PFSK-1 (cell line): ENCODE measurements at regions not wholly inside any gene's neighbourhood (a gene's known extent, or its start where the extent isn't known, plus 50 kb on each side); places are given as distances from the start of the nearest gene placed in this dataset.

ENCODE experiments used
- FOXP2 ChIP-seq: optimal IDR thresholded peaks from 2 replicates; pipeline ENCODE3; 2011; ENCODE audit warnings: borderline replicate concordance, control low read depth, inconsistent platforms; ENCODE audit not compliant: insufficient read depth; ENCODE audit errors: extremely low read length, extremely low read depth
- POLR2AphosphoS5 ChIP-seq: IDR thresholded peaks from 2 replicates; pipeline ENCODE4 v1.6.1; 2012; ENCODE audit warnings: low read depth, mild to moderate bottlenecking, control low read depth, low read length, moderate library complexity
- REST ChIP-seq, 2 experiments: IDR thresholded peaks; 2 replicates each; pipeline versions ENCODE4 v1.6.1 to v1.8.0; 2011 to 2012; ENCODE audit warnings: low read depth in 2 of 2, low read length in 2 of 2, control low read depth in 1 of 2, inconsistent platforms in 1 of 2, mild to moderate bottlenecking in 1 of 2, moderate library complexity in 1 of 2; ENCODE audit not compliant: insufficient read depth in 1 of 2
- SIN3A ChIP-seq: IDR thresholded peaks from 2 replicates; pipeline ENCODE4 v1.6.1; 2012; ENCODE audit warnings: mild to moderate bottlenecking, low read length, moderate library complexity, borderline replicate concordance; ENCODE audit not compliant: insufficient read depth
- TAF1 ChIP-seq: IDR thresholded peaks from 2 replicates; pipeline ENCODE4 v1.6.1; 2012; ENCODE audit warnings: low read length, control low read depth, borderline replicate concordance; ENCODE audit not compliant: insufficient read depth

- TF ChIP-seq SIN3A (no peak), REST (IDR thresholded peaks at IDR 0.05; ENCODE audit: insufficient read depth in 1 of 2, low read depth in 2 of 2, low read length in 2 of 2) (no peak), FOXP2 (no peak), TAF1 (no peak), POLR2AphosphoS5 (no peak)
Observed at GRCh38 chr1:60265560-60266535, 192.3 kb upstream of the C1orf87 start.

- TF ChIP-seq FOXP2 (no peak), SIN3A (no peak), TAF1 (no peak), POLR2AphosphoS5 (no peak), REST (IDR thresholded peaks at IDR 0.05; ENCODE audit: insufficient read depth in 1 of 2, low read depth in 2 of 2, low read length in 2 of 2) (no peak)
Observed at GRCh38 chr1:60262701-60263100, 189.1 kb upstream of the C1orf87 start.

GRCh38 chr1:60257531-60257930 lies 184.0 kb upstream of the C1orf87 start:
- TF ChIP-seq POLR2AphosphoS5 (no peak), SIN3A (no peak), REST (IDR thresholded peaks at IDR 0.05; ENCODE audit: insufficient read depth in 1 of 2, low read depth in 2 of 2, low read length in 2 of 2) (no peak), FOXP2 (no peak), TAF1 (no peak)

- TF ChIP-seq POLR2AphosphoS5 (no peak), SIN3A (no peak), FOXP2 (no peak), REST (IDR thresholded peaks at IDR 0.05; ENCODE audit: insufficient read depth in 1 of 2, low read depth in 2 of 2, low read length in 2 of 2) (no peak), TAF1 (no peak)
Observed at GRCh38 chr1:60255565-60255964, 182.0 kb upstream of the C1orf87 start.
